ENCODE measurements at regions not wholly inside any gene's neighbourhood (a gene's known extent, or its start where the extent isn't known, plus 50 kb on each side); places are given as distances from the start of the nearest gene placed in this dataset.
"Not testable (repeated sequence)": the region's sequence is repeated elsewhere in the genome, so short reads cannot be mapped to it uniquely, and the experiment has no call there.

GRCh38 chr21:15614766-15615165 is 115.0 kb upstream of the USP25 start:
- DNase-seq (ENCODE audit: low spot score): no peak

- no peak for DNase-seq (ENCODE audit: low spot score)
Measured at GRCh38 chr21:15616864-15617574, 112.8 kb upstream of the USP25 start.

GRCh38 chr21:15617964-15618363 is 111.8 kb upstream of the USP25 start:
- peak; percentile 60 for DNase-seq (ENCODE audit: low spot score)

- DNase-seq (ENCODE audit: low spot score): no peak
Measured at GRCh38 chr21:15620892-15621291, 108.9 kb upstream of the USP25 start.

- DNase-seq (ENCODE audit: low spot score): no peak
Measured at GRCh38 chr21:15624646-15625045, 105.1 kb upstream of the USP25 start.

- DNase-seq (ENCODE audit: low spot score): no peak
Measured at GRCh38 chr21:15625363-15625762, 104.4 kb upstream of the USP25 start.

- DNase-seq (ENCODE audit: low spot score): no peak
Measured at GRCh38 chr21:15626031-15626430, 103.8 kb upstream of the USP25 start.

GRCh38 chr21:15627011-15627410 is 102.8 kb upstream of the USP25 start:
- no peak for DNase-seq (ENCODE audit: low spot score)

- no peak for DNase-seq (ENCODE audit: low spot score)
Measured at GRCh38 chr21:15627823-15628222, 102.0 kb upstream of the USP25 start.

- DNase-seq (ENCODE audit: low spot score): peak; percentile 58
Measured at GRCh38 chr21:15631342-15631741, 98.4 kb upstream of the USP25 start.

GRCh38 chr21:15634541-15634940 is 95.2 kb upstream of the USP25 start:
- not testable (repeated sequence) for DNase-seq (ENCODE audit: low spot score)

- DNase-seq (ENCODE audit: low spot score): no peak
Measured at GRCh38 chr21:15638856-15639549, 90.8 kb upstream of the USP25 start.

- not testable (repeated sequence) for DNase-seq (ENCODE audit: low spot score)
Measured at GRCh38 chr21:15640113-15640512, 89.7 kb upstream of the USP25 start.

GRCh38 chr21:15644489-15644888 is 85.3 kb upstream of the USP25 start:
- DNase-seq (ENCODE audit: low spot score): no peak

GRCh38 chr21:15645830-15646229 is 84.0 kb upstream of the USP25 start:
- DNase-seq (ENCODE audit: low spot score): no peak

- DNase-seq (ENCODE audit: low spot score): no peak
Measured at GRCh38 chr21:15650735-15651134, 79.0 kb upstream of the USP25 start.

- no peak for DNase-seq (ENCODE audit: low spot score)
Measured at GRCh38 chr21:15651172-15651571, 78.6 kb upstream of the USP25 start.

GRCh38 chr21:15653710-15654109 is 76.1 kb upstream of the USP25 start:
- DNase-seq (ENCODE audit: low spot score): no peak

GRCh38 chr21:15654171-15654570 is 75.6 kb upstream of the USP25 start:
- DNase-seq (ENCODE audit: low spot score): no peak

GRCh38 chr21:15659753-15660422 is 69.9 kb upstream of the USP25 start:
- peak; percentile 43 for DNase-seq (ENCODE audit: low spot score)

GRCh38 chr21:15660423-15660804 is 69.4 kb upstream of the USP25 start:
- DNase-seq (ENCODE audit: low spot score): no peak

GRCh38 chr21:15667010-15667409 is 62.8 kb upstream of the USP25 start:
- DNase-seq (ENCODE audit: low spot score): peak; percentile 61

- DNase-seq (ENCODE audit: low spot score): no peak
Measured at GRCh38 chr21:15667819-15668218, 62.0 kb upstream of the USP25 start.
